Parathyroid adenoma (tissue), 2 donors: ENCODE measurements at regions not wholly inside any gene's neighbourhood (a gene's known extent, or its start where the extent isn't known, plus 50 kb on each side); places are given as distances from the start of the nearest gene placed in this dataset.

Experiments
- H2AFZ ChIP-seq: fragments of 300-600 bp; sonication (generic); one replicate; pipeline ENCODE4 v1.7.0; 2017; ENCODE audit warnings: antibody characterized with exemption, mild to moderate bottlenecking
- H3K27ac ChIP-seq: fragments of 300-600 bp; sonication (generic); one replicate; pipeline ENCODE4 v1.7.0; 2017
- H3K27me3 ChIP-seq: fragments of 300-600 bp; sonication (generic); one replicate; pipeline ENCODE4 v1.7.0; 2017; ENCODE audit warnings: low read length; ENCODE audit not compliant: control insufficient read depth, insufficient read depth
- H3K36me3 ChIP-seq: fragments of 300-600 bp; sonication (generic); one replicate; pipeline ENCODE4 v1.7.0; 2017; ENCODE audit warnings: low read length; ENCODE audit not compliant: control insufficient read depth, insufficient read depth
- H3K4me1 ChIP-seq: fragments of 300-600 bp; sonication (generic); one replicate; pipeline ENCODE4 v1.7.0; 2017; ENCODE audit warnings: control low read depth
- H3K4me2 ChIP-seq: fragments of 300-600 bp; sonication (generic); one replicate; pipeline ENCODE4 v1.7.0; 2017; ENCODE audit warnings: low read length
- H3K4me3 ChIP-seq: fragments of 300-600 bp; sonication (generic); one replicate; pipeline ENCODE4 v1.7.0; 2017; ENCODE audit warnings: low read depth, low read length
- H3K79me2 ChIP-seq: fragments of 300-600 bp; sonication (generic); one replicate; pipeline ENCODE4 v1.7.0; 2017; ENCODE audit warnings: control low read depth
- H3K9ac ChIP-seq: fragments of 300-600 bp; sonication (generic); one replicate; pipeline ENCODE4 v1.7.0; 2017; ENCODE audit warnings: mild to moderate bottlenecking
- H3K9me3 ChIP-seq: fragments of 300-600 bp; sonication (generic); one replicate; pipeline ENCODE4 v1.7.0; 2017; ENCODE audit warnings: low read length; ENCODE audit not compliant: control insufficient read depth
- CTCF ChIP-seq: fragments of 300-600 bp; sonication (generic); IDR thresholded peaks from one replicate; pipeline ENCODE4 v1.7.0; 2017; ENCODE audit warnings: antibody characterized with exemption, mild to moderate bottlenecking
- donor health status: primary hyperparathyroidism.

GRCh38 chr11:127330044-127330443, 329.5 kb upstream of the KIRREL3 start:
- no peak overlapping the region for H2AFZ ChIP-seq
- H3K4me1 ChIP-seq: no peaks in the 10 kb centered on the region
- H3K4me2 ChIP-seq: no peak overlapping the region
- no peaks in the 10 kb centered on the region for H3K27me3 ChIP-seq
- H3K9ac ChIP-seq: no peak overlapping the region
- H3K4me3 ChIP-seq: no peak overlapping the region
- no peak overlapping the region for H3K27ac ChIP-seq
- no peaks in the 10 kb centered on the region for H3K79me2 ChIP-seq
- H3K9me3 ChIP-seq: no peaks in the 10 kb centered on the region
- no peak for TF ChIP-seq CTCF
- no peaks in the 10 kb centered on the region for H3K36me3 ChIP-seq

- H3K4me2 ChIP-seq: no peak overlapping the region
- no peak overlapping the region for H3K4me3 ChIP-seq
- no peaks in the 10 kb centered on the region for H3K9me3 ChIP-seq
- no peaks in the 10 kb centered on the region for H3K36me3 ChIP-seq
- H3K79me2 ChIP-seq: no peaks in the 10 kb centered on the region
- H3K27me3 ChIP-seq: no peaks in the 10 kb centered on the region
- no peaks in the 10 kb centered on the region for H3K4me1 ChIP-seq
- no peak for TF ChIP-seq CTCF
- no peak overlapping the region for H2AFZ ChIP-seq
- no peak overlapping the region for H3K27ac ChIP-seq
- H3K9ac ChIP-seq: no peak overlapping the region
Measured at GRCh38 chr11:127308291-127308690, 307.7 kb upstream of the KIRREL3 start.

- H3K27me3 ChIP-seq: no peaks in the 10 kb centered on the region
- no peak overlapping the region for H3K27ac ChIP-seq
- H3K9me3 ChIP-seq: no peaks in the 10 kb centered on the region
- H2AFZ ChIP-seq: no peak overlapping the region
- H3K9ac ChIP-seq: no peak overlapping the region
- no peaks in the 10 kb centered on the region for H3K36me3 ChIP-seq
- no peak overlapping the region for H3K4me3 ChIP-seq
- no peaks in the 10 kb centered on the region for H3K79me2 ChIP-seq
- TF ChIP-seq CTCF: no peak
- H3K4me1 ChIP-seq: no peaks in the 10 kb centered on the region
- H3K4me2 ChIP-seq: no peak overlapping the region
Measured at GRCh38 chr11:127307700-127308099, 307.1 kb upstream of the KIRREL3 start.

- no peaks in the 10 kb centered on the region for H3K27me3 ChIP-seq
- H3K4me3 ChIP-seq: no peak overlapping the region
- no peak overlapping the region for H3K27ac ChIP-seq
- no peak overlapping the region for H3K9ac ChIP-seq
- no peak for TF ChIP-seq CTCF
- H3K79me2 ChIP-seq: no peaks in the 10 kb centered on the region
- H2AFZ ChIP-seq: no peak overlapping the region
- H3K4me1 ChIP-seq: no peaks in the 10 kb centered on the region
- H3K4me2 ChIP-seq: no peak overlapping the region
- no peaks in the 10 kb centered on the region for H3K36me3 ChIP-seq
- no peaks in the 10 kb centered on the region for H3K9me3 ChIP-seq
Measured at GRCh38 chr11:127304634-127305033, 304.1 kb upstream of the KIRREL3 start.

- TF ChIP-seq CTCF: no peak
- H2AFZ ChIP-seq: no peak overlapping the region
- no peaks in the 10 kb centered on the region for H3K36me3 ChIP-seq
- no peak overlapping the region for H3K4me3 ChIP-seq
- no peaks in the 10 kb centered on the region for H3K4me1 ChIP-seq
- no peak overlapping the region for H3K27ac ChIP-seq
- no peaks in the 10 kb centered on the region for H3K79me2 ChIP-seq
- H3K9ac ChIP-seq: no peak overlapping the region
- H3K4me2 ChIP-seq: no peak overlapping the region
- no peaks in the 10 kb centered on the region for H3K27me3 ChIP-seq
- H3K9me3 ChIP-seq: no peaks in the 10 kb centered on the region
Measured at GRCh38 chr11:127288926-127289325, 288.4 kb upstream of the KIRREL3 start.
